NOMO-1 treated with DMSO at 0.1 percent for 48 hours (cell line): ENCODE measurements at regions not wholly inside any gene's neighbourhood (a gene's known extent, or its start where the extent isn't known, plus 50 kb on each side); places are given as distances from the start of the nearest gene placed in this dataset.

ENCODE experiments used
- DNase-seq: peaks from one replicate; lab custom pipeline; 2025; ENCODE audit not compliant: unreplicated experiment; lab: John Stamatoyannopoulos, UW

- DNase-seq = peak; percentile 14
Observed at GRCh38 chr10:64067009-64067606, 545.9 kb downstream of the REEP3 start.

- DNase-seq = no peak
Observed at GRCh38 chr10:64067859-64068258, 546.7 kb downstream of the REEP3 start.

GRCh38 chr10:64070241-64070640, 549.0 kb downstream of the REEP3 start:
- no peak for DNase-seq

GRCh38 chr10:64071218-64071617, 550.0 kb downstream of the REEP3 start:
- no peak for DNase-seq

GRCh38 chr10:64075604-64076003, 554.4 kb downstream of the REEP3 start:
- DNase-seq = no peak

- no peak for DNase-seq
Observed at GRCh38 chr10:64076322-64076940, 555.2 kb downstream of the REEP3 start.

- DNase-seq = no peak
Observed at GRCh38 chr10:64079341-64079740, 558.1 kb downstream of the REEP3 start.

GRCh38 chr10:64080071-64080470, 558.9 kb downstream of the REEP3 start:
- no peak for DNase-seq

GRCh38 chr10:64081947-64082482, 560.8 kb downstream of the REEP3 start:
- DNase-seq = no peak

- no peak for DNase-seq
Observed at GRCh38 chr10:64086083-64086767, 565.0 kb downstream of the REEP3 start.

- no peak for DNase-seq
Observed at GRCh38 chr10:64089648-64090047, 568.4 kb downstream of the REEP3 start.

GRCh38 chr10:64090865-64091264, 569.7 kb downstream of the REEP3 start:
- DNase-seq = no peak

- DNase-seq = peak; percentile 2
Observed at GRCh38 chr10:64091897-64092296, 570.7 kb downstream of the REEP3 start.

- no peak for DNase-seq
Observed at GRCh38 chr10:64093304-64093703, 572.1 kb downstream of the REEP3 start.

- DNase-seq = no peak
Observed at GRCh38 chr10:64093946-64094535, 572.8 kb downstream of the REEP3 start.

- DNase-seq = no peak
Observed at GRCh38 chr10:64096941-64097340, 575.7 kb downstream of the REEP3 start.

- DNase-seq = no peak
Observed at GRCh38 chr10:64097391-64098122, 576.4 kb downstream of the REEP3 start.

- DNase-seq = no peak
Observed at GRCh38 chr10:64098994-64099393, 577.8 kb downstream of the REEP3 start.

GRCh38 chr10:64101606-64102263, 580.5 kb downstream of the REEP3 start:
- DNase-seq = no peak

- no peak for DNase-seq
Observed at GRCh38 chr10:64102264-64102633, 581.0 kb downstream of the REEP3 start.

- DNase-seq = no peak
Observed at GRCh38 chr10:64102916-64103315, 581.7 kb downstream of the REEP3 start.
